CD14-positive monocyte (primary cell): ENCODE measurements at regions not wholly inside any gene's neighbourhood (a gene's known extent, or its start where the extent isn't known, plus 50 kb on each side); places are given as distances from the start of the nearest gene placed in this dataset.

ENCODE experiments used
- DNase-seq, 3 donors: peaks; one replicate each; pipeline ENCODE4 v3.0.0-alpha.2; 2011 to 2022
- H2AFZ ChIP-seq: 2 replicates; pipeline ENCODE4 v1.6.0; 2012; ENCODE audit warnings: mild to moderate bottlenecking, low read depth, low read length, inconsistent platforms; ENCODE audit not compliant: insufficient read depth, poor library complexity, severe bottlenecking
- H3K27ac ChIP-seq, 2 donors: 1 replicate in 1 of 2; 2 replicates in 1 of 2; pipeline ENCODE4 v1.5.1; 2012 to 2013; ENCODE audit warnings: low read length in 2 of 2, control low read depth in 1 of 2, inconsistent platforms in 1 of 2, low read depth in 1 of 2, mild to moderate bottlenecking in 1 of 2
- H3K27me3 ChIP-seq, 2 donors: one replicate each; pipeline versions ENCODE4 v1.6.0 to v1.6.1; 2011 to 2013; ENCODE audit warnings: low read length in 2 of 2; ENCODE audit not compliant: control insufficient read depth in 2 of 2, insufficient read depth in 2 of 2
- H3K36me3 ChIP-seq, 2 donors: replicated peaks in 1 of 2; 1 replicate in 1 of 2; 2 replicates in 1 of 2; pipeline versions ENCODE4 v1.5.1 to v1.6.1; 2012 to 2013; ENCODE audit warnings: low read length in 2 of 2, control low read depth in 1 of 2, inconsistent platforms in 1 of 2, mild to moderate bottlenecking in 1 of 2; ENCODE audit not compliant: insufficient read depth in 2 of 2, control insufficient read depth in 1 of 2
- H3K4me1 ChIP-seq, 2 donors: 1 replicate in 1 of 2; 2 replicates in 1 of 2; pipeline versions ENCODE4 v1.5.1 to v1.6.1; 2012 to 2013; ENCODE audit warnings: low read length in 2 of 2, control low read depth in 1 of 2, inconsistent platforms in 1 of 2, mild to moderate bottlenecking in 1 of 2, moderate library complexity in 1 of 2; ENCODE audit not compliant: insufficient read depth in 2 of 2, control insufficient read depth in 1 of 2
- H3K4me2 ChIP-seq: replicated peaks from 2 replicates; pipeline ENCODE3; 2012; ENCODE audit warnings: low read length, moderate library complexity, mild to moderate bottlenecking; ENCODE audit not compliant: poor library complexity, severe bottlenecking; ENCODE audit errors: extremely low read depth
- H3K4me3 ChIP-seq, 3 experiments: fragments of 200-600 bp in 1 of 3; sonication (generic) in 1 of 3; replicated peaks in 1 of 3; 1 replicate in 2 of 3; 2 replicates in 1 of 3; pipeline ENCODE4 v1.5.1; 2011 to 2013; ENCODE audit warnings: low read length in 3 of 3, mild to moderate bottlenecking in 3 of 3, control low read depth in 2 of 3, low read depth in 2 of 3, inconsistent platforms in 1 of 3, moderate library complexity in 1 of 3
- H3K79me2 ChIP-seq: 2 replicates; pipeline ENCODE4 v1.6.0; 2012; ENCODE audit warnings: mild to moderate bottlenecking, control low read depth, inconsistent platforms, low read length, moderate library complexity; ENCODE audit not compliant: insufficient read depth
- H3K9ac ChIP-seq: 2 replicates; pipeline ENCODE4 v1.6.0; 2017; ENCODE audit warnings: low read length, mild to moderate bottlenecking; ENCODE audit not compliant: insufficient read depth, poor library complexity, severe bottlenecking
- H3K9me3 ChIP-seq, 2 donors: replicated peaks in 1 of 2; 1 replicate in 1 of 2; 2 replicates in 1 of 2; pipeline versions ENCODE4 v1.5.1 to v1.6.1; 2012 to 2013; ENCODE audit warnings: low read length in 2 of 2, control low read depth in 1 of 2; ENCODE audit not compliant: control insufficient read depth in 1 of 2, insufficient read depth in 1 of 2
- H4K20me1 ChIP-seq: 2 replicates; pipeline ENCODE4 v1.6.0; 2012; ENCODE audit warnings: mild to moderate bottlenecking, low read length, control low read depth, moderate library complexity; ENCODE audit not compliant: insufficient read depth
- H3K27ac Mint-ChIP-seq, 7 donors: one replicate each; pipeline ENCODE4 v1.8.0; 2020; ENCODE audit warnings: mild to moderate bottlenecking in 7 of 7, mixed read lengths in 7 of 7, moderate library complexity in 6 of 7, inconsistent platforms in 2 of 7
- H3K27me3 Mint-ChIP-seq, 3 donors: one replicate each; pipeline ENCODE4 v1.8.0; 2021 to 2022; ENCODE audit warnings: low read depth in 3 of 3, mild to moderate bottlenecking in 3 of 3, mixed read lengths in 3 of 3, moderate library complexity in 3 of 3, inconsistent platforms in 1 of 3
- H3K36me3 Mint-ChIP-seq, 2 donors: one replicate each; pipeline ENCODE4 v1.8.0; 2020; ENCODE audit warnings: mixed read lengths in 2 of 2, inconsistent platforms in 1 of 2, mild to moderate bottlenecking in 1 of 2
- H3K4me1 Mint-ChIP-seq: one replicate; pipeline ENCODE4 v1.8.0; 2020; ENCODE audit warnings: mild to moderate bottlenecking, mixed read lengths
- H3K4me3 Mint-ChIP-seq, 2 donors: one replicate each; pipeline ENCODE4 v1.8.0; 2020; ENCODE audit warnings: mild to moderate bottlenecking in 2 of 2, mixed read lengths in 2 of 2, moderate library complexity in 1 of 2
- H3K9me3 Mint-ChIP-seq, 7 donors: one replicate each; pipeline ENCODE4 v1.8.0; 2020 to 2022; ENCODE audit warnings: mixed read lengths in 7 of 7, mild to moderate bottlenecking in 6 of 7, moderate library complexity in 6 of 7, inconsistent platforms in 2 of 7
- CTCF ChIP-seq: fragments of 200-600 bp; IDR thresholded peaks from one replicate; pipeline ENCODE4 v1.8.0; 2022; ENCODE audit warnings: antibody characterized with exemption, mild to moderate bottlenecking
- WGBS: methylation state at CpG from one replicate; pipeline ENCODE4 v1.1.5; 2013; ENCODE audit warnings: missing lambda C conversion rate; ENCODE audit not compliant: insufficient coverage; 5-methylcytosine and 5-hydroxymethylcytosine counted together
- intact Hi-C, 2 donors: fragments of 100-400 bp; cut with micrococcal nuclease; formaldehyde crosslinking; loops; one replicate each; pipeline versions ENCODE4 v1.15.0 to v1.15.1; 2023

DNA sequence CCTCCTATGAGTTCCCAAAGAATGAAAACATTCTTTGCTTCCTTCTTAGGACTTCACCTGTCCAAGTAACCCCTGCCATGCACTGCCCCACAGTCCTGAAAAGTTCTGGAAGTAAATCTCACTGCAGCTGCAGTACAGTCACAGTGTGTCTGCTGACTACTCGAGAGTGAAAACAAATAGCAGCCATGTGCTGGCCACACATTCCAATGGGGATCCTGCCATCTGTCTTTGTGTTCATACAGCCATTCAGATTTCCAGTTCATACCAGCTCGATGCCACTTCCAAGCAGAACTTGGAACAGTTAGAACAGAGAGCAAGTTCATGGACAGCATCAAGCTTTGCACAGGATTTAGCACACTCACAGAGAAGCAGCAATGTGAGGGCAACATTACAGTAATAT, 629.9 kb upstream of the ACVR2A start:
- Mint-ChIP-seq H3K36me3 (no peaks in the 10 kb centered on the region), H3K4me1 (no peaks in the 10 kb centered on the region), H3K9me3 (peaks cover 3 to 13% (median 9%) of the 10 kb centered on the region in 7 donors), H3K4me3 (no peak overlapping the region), H3K27ac (no peak overlapping the region), H3K27me3 (no peaks in the 10 kb centered on the region)
- Histone ChIP-seq H3K4me2 (no peak overlapping the region), H3K4me3 (no peak overlapping the region), H3K27me3 (no peaks in the 10 kb centered on the region), H3K79me2 (no peaks in the 10 kb centered on the region), H4K20me1 (no peaks in the 10 kb centered on the region), H3K4me1 (no peaks in the 10 kb centered on the region), H3K9me3 (peaks cover 6 to 9% of the 10 kb centered on the region in 2 donors), H2AFZ (no peak overlapping the region), H3K36me3 (no peaks in the 10 kb centered on the region), H3K9ac (no peak overlapping the region), H3K27ac (no peak overlapping the region)
- TF ChIP-seq CTCF = no peak
- WGBS = 65% methylated on average over 2 of the region's 2 CpGs
- DNase-seq = no peak
- intact Hi-C loops = no loop called here

GRCh38 chr2:147211484-147211883, 633.3 kb upstream of the ACVR2A start:
- no peak overlapping the region for H3K4me3 Mint-ChIP-seq
- no peaks in the 10 kb centered on the region for H3K36me3 Mint-ChIP-seq
- no peak overlapping the region for H3K27ac Mint-ChIP-seq
- Histone ChIP-seq H3K9me3 (peaks cover 0 to 6% of the 10 kb centered on the region in 2 donors), H3K27ac (no peak overlapping the region), H2AFZ (no peak overlapping the region), H3K4me3 (no peak overlapping the region), H3K9ac (no peak overlapping the region), H4K20me1 (no peaks in the 10 kb centered on the region), H3K36me3 (no peaks in the 10 kb centered on the region), H3K79me2 (no peaks in the 10 kb centered on the region), H3K4me2 (no peak overlapping the region), H3K27me3 (no peaks in the 10 kb centered on the region), H3K4me1 (no peaks in the 10 kb centered on the region)
- H3K9me3 Mint-ChIP-seq = peaks cover 0 to 11% (median 5%) of the 10 kb centered on the region in 7 donors
- TF ChIP-seq CTCF = no peak
- no peaks in the 10 kb centered on the region for H3K27me3 Mint-ChIP-seq
- intact Hi-C loops = no loop called here
- no peak for DNase-seq
- no peaks in the 10 kb centered on the region for H3K4me1 Mint-ChIP-seq
